ENCODE measurements at regions not wholly inside any gene's neighbourhood (a gene's known extent, or its start where the extent isn't known, plus 50 kb on each side); places are given as distances from the start of the nearest gene placed in this dataset.

DNA sequence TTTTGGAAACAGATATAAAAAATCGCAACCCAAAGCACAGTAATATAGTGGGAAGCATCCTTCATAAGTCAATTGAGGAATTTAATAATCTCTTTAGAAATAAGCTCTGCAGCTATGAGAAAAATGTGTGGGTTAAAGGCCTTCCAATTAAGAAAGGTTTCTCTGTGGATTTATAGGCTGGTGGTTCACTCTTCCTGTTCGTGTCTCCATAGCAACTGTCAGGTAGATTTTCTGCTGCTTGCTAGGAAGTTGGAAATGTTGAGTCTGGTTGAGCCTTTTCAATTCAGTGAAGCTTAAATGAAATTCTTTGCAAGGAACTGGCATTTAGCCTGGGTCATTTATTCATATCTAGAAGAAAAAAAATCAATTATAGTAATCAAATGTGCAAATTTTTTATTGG lies 652.8 kb upstream of the CELF2 start:
- no peak for DNase-seq (ENCODE audit: low read depth)

DNA sequence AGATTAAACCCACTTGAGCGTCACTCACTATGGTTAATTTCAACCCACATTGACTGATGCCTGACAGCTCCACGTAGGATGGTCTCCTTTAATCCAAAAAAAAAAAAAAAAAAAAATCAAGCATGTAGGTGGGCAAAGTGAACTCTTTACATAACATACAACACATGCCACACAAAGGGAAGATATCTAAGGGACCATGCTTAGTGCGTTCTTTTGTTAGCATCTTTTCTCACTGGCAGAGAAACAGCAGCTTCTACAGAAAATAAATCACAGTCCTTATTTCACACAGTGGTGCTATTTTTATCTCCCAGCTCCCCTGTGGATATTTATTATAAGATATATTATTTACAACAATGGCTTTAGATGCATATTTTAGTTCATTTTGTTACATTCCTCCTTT lies 652.0 kb upstream of the CELF2 start:
- DNase-seq (ENCODE audit: low read depth), result no peak

DNA sequence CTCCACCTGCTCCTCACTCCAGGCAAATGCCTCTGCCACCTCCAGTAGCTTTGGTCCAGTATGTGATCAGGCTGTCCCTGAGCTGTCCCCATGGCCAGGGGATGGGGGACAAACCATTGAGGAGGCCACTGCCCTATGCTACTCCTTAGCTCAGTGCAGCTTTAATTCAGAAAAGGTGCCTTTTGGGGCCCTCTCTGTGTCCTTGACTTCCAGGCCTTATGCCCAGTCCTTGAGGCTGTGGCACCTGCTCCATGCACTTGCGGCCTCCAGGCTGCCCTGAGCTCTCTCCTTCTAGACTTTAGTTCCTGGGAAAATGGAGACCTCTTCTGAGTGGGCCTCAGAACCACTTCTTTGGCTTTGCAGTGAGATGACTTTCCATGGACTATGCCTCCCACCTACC lies 650.8 kb upstream of the CELF2 start:
- no peak for DNase-seq (ENCODE audit: low read depth)

DNA sequence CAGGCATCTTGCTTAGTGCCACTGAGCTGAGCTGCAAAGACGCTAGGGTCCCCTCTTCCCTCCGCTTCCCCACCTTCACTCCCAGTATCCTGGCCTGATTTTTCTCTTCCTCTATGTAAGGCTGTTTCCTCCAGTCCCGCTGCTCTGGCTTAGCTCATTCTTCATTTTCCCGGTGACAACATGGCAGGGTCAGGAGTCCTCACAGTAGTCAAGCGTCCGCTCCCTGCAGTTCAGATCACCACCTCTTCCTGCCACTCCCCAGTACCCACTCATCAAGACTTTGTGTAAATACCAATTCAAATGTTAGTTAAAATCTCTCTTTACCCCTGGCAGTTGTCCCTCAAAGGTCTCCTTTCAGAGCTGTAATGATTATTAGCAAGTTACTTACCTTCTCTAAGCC lies 650.4 kb upstream of the CELF2 start:
- no peak for DNase-seq (ENCODE audit: low read depth)

DNA sequence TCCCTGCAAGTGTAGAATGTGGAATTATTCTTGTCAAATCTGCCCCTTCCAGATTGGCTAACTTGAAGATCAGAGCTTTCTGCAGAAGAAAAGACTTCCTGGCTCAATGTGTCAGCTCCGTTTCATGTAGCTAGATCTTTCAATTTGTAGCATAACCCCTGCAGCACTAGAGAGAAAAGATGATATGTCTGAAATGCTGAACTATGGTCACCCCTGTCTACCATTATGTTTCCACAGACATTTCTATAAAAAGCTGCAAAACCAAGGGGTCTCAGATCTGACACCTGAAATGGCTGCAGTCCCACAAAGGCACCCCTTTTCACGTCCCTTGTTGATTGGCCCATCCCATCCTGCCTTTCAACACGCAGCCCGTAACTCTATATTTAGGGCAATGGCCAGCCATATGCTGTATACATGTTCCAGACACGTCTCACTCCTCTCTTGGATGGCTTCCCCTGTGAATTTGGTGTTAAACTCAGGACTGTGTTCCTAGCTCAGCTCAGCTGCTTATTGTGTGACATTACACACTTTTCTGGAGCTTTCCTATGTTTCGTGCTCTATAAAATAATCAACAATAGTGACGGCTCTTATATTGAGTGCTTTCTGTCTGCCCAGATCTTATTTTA lies 648.6 kb upstream of the CELF2 start:
- no peak for DNase-seq (ENCODE audit: low read depth)

DNA sequence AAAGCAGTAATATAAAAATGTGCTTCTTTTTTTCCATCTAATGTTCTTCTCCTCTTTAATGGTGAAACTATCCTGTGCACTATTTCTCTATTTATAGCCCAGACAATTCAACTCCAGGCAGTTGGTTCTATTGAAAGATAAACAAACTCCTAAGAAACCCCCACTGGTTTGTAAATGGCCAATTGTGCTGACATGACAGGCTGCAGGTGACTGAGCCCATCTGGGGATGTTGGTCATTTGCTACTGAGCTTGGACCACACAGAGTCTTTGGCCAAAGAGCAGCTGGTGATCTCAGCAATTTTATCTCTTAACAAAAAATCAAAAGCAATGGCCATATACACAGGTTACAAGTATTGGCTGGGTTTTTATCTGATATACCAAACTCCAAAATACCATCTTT lies 631.8 kb upstream of the CELF2 start:
- no peak for DNase-seq (ENCODE audit: low read depth)

DNA sequence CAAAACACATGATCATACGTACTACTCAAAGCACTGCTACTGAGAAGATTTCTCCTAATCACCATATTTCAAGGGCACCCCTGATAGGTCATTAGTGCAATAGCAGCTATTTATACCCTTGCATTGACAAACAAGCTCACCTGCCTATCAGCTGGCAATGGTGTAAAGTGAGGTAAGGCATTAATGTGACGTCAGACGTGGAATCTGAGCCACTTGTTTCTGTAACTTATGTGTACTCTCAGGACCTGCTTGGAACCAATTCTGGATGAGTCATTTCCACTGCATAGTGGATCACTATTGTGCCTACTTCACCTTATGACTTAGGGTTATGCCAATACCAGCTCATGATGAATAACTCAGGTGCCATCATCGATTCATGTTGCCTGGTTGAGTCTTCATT lies 628.5 kb upstream of the CELF2 start:
- no peak for DNase-seq (ENCODE audit: low read depth)

DNA sequence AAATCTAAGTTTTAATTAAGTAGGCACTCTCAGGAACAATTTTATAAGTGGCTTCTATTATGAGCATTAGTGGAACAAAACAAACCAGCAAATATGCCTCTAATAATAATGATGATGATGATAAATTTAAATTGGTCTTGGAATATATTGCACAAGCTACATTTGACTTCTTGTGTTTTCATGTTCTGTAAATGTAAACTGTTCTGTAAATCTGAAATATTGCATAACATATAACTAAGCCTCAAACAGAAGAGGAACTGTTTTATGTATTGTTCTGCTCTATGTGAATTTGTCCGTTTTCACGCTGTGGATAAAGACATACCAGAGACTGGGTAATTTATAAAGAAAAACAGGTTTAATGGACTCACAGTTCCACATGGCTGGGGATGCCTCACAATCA lies 625.2 kb upstream of the CELF2 start:
- DNase-seq (ENCODE audit: low read depth), result no peak

DNA sequence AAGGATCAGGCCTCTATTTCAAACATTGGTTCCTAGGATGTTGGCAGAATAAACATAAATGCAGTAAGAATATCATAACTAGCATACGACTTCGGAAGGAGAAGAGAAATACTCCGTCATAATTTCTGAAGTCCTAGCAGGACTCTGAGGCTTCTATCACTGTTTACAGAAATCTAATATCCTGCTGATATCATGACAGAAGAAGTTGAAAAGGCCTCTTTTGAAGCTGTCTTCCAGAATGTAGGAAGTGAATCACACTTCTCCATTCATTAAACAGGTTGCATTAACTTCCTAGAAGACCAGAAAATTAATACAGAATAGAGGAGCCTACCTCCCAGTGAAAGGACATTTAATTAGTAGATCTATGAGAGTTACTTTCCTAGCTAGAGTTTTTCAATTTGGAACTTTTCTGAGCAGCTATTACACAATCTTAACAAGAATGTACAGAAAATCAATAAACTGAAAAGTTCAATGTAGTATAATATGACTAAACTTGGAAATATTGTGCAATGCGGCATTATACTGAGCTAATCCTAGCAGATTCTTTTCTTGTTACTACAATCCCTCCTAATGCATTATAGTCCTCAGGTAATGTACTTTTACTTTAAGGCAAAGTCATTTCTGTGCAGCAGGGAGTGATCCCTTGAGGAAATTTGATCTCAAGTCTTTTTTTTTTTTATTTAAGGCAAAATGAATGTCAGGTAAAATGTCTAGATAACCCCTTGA lies 622.6 kb upstream of the CELF2 start:
- DNase-seq (ENCODE audit: low read depth), result no peak

DNA sequence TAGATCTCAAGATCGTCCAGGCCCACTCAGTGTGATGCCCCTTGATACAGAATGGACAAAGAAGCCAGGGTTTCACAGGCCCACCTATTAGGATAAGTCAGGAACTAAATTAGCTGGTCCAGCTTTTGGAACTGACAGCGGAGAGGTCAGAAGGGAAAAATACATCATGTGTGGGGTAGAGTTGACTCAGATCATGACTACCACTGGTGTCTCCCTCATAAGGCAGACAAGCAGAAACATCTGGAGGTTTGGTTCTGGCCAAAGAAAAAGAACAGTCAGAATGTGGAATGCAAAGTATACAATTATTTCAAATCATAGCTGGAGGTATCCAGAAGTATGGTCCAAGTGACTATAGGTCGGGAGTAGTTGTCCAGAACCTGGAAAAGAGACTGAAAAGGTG lies 621.1 kb upstream of the CELF2 start:
- DNase-seq (ENCODE audit: low read depth), result no peak

DNA sequence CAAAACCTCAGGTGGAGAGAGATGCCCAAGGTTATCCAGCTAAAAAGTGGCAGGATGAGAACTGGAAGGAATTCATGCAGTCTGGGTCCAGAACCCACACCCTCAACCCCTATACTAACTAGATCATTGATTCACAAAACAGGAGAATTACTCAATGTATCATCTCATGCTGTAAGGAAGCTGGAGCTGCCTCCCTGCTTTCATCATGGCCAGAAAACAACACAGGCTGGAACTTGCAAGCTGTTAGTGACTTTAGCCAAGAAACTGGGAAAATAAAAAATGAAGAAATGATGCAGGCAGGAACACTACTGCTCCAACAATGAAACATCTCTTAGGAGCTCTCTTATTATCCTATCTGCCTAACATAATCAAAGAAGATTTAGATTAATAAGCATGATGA lies 619.8 kb upstream of the CELF2 start:
- DNase-seq (ENCODE audit: low read depth), result no peak

DNA sequence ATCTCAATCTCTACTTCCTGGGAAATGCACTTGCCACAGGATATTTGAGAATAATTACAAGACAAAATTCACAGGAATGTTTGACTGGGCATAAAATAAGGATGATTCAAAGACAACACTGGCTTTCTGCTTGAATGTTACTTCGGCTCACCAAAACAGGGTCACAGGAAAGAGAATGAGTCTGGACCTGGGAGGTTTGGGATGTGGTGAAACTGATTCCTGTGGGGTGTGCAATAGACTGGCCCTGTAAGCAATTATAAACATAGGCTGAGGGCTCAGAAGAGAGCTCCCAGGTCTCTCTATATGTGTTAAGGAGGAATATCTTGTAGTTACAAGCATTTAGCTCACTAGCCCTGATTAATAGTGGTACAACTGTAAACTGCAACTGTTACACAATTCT lies 613.9 kb upstream of the CELF2 start:
- DNase-seq (ENCODE audit: low read depth), result no peak

DNA sequence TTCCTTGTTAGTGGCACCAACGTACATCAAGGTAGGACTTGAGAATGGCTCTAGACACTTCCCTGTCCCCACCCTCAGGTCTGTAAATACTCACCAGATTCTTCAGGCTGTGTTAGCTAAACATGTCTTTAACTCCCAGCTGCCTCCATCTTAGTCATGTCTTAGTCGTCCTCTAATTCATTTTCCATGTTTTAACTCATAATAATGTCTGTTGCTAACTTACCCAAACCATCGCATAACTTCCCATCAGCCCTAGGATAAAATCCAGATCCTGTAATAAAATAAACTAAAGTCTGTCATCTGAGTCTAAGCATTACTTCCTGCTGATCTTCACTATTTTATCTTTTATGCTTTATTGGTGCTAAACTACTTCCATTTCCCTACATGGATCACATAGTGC lies 600.0 kb upstream of the CELF2 start:
- DNase-seq (ENCODE audit: low read depth), result no peak

DNA sequence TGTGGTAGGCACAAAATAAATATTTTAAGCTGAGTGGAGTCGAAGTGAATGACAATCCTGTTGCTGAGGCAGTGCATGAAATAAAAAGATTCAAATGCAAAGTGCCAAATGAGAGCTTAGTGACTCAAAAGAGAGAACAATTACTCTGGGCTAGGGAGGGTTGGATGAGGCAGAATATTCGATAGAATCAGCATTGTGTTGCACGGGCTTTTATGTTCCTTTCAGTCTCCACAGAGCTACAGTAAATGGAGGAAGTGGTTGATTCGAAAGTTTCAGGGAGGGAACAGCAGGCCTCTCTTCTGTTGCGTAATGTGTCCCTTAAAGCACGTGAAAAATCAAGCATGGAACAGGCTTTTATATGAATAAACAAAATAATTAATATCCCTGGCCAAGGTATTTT lies 599.3 kb upstream of the CELF2 start:
- no peak for DNase-seq (ENCODE audit: low read depth)

DNA sequence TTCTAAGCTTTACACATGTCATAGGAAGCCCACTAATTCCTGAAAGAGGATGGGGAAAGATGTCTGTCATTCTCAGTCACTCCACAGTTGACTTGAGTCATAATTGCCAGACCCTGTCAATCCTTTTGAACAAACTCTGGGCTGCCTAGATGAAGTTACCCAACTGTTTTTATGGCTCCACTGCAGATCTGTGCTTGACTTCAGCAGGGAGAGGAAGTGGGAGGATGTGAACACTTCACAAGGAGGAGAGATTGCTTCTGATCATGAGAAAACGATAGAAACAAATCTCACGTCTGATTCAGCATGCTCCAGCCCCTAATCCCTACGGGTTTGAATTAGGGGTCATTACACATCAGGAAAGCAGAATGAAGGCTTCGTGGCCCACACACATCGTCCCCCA lies 596.6 kb upstream of the CELF2 start:
- no peak for DNase-seq (ENCODE audit: low read depth)

DNA sequence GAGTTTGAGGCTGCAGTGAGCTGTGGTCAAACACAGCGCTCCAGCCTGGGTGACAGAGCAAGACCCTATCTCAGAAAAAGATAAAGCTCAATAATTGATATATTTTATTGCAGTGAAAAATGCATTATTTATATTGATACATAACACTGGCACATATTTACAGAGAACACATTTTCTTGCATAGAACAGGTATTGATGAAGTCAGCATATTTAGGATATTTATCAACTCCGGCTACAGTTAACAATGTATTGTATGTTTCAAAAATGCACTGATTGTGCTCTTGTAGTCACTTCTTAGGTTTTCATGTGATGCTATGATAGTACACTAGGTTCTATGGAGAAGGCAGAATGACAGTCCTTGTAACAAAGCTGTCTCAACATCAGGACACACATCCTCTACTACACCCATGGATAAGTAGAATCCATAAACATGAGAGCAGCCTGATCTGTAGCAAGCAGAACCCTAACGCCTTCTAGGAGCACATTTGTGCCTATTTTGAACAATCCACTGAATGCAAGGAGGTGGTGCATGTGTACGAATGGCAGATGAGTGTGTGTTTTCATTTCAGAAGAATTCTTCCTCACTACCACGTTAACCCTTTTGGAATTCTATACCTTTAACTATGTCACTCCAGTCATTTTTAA lies 586.1 kb upstream of the CELF2 start:
- DNase-seq (ENCODE audit: low read depth), result no peak

DNA sequence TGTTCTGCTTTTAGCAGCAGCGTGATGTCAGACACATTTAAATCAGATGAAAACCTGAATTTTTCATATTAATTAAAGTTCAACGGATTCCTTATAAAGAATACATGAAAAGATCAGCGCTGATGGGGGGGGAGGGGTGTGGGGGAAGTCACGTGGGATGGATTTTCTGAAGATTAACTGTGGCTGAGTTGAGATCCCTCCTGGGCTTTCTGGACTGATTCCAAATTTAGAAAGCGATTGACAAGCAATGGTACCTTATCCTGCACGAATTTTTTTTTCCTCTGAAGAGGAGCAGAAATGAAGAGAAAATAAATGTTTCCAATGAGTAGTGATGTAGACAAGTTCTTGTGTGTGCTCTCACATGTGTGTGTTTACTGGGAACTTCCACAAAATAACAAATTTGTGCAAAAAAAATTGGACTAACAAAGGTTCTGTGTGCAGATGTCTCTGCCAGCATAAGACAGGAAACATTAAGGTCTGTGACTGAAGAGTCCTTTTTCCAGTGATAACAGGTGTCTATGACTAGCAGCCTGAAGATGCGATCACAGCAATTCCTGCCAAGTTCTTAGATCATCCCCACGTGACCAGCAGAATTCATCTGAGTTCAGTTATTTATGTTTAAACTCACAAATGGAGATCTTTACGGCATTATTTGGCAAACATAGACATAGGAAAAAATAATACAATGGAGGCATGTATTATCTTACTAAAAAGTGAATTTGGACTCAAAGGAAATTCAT lies 585.2 kb upstream of the CELF2 start:
- DNase-seq (ENCODE audit: low read depth), result no peak

DNA sequence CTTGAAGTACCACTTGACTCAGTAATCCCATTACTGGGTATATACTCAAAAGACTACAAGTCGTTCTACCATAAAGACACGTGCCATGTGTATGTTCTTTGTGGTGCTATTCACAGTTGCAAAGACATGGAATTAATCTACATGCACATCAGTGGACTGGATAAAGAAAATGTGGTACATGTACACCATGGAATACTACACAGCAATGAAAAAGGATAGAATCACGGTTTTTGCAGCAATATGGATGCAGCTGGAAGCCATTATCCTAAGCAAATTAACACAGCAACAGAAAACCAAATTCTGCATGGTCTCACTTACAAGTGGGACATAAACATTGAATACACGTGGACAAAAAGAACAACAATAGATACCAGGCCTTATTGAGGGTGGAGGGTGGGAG lies 583.4 kb upstream of the CELF2 start:
- no peak for DNase-seq (ENCODE audit: low read depth)

DNA sequence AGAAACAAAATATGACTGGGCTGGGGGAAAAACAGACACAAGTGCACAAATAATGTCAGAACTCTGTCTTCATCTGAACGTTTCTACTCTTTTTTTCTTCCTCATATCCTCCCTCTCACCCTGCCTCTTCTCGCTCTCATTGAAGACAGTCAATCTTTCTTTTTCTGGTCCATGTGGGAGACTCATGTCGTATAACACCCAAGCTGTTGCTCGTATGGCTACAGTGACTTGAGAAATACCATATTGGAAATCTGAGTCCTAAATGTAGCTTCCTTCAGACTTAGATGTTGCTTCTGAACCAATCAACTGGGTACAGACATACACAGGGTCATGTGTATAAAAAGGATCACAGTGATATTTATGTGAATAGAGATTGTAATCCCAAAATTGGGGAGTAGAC lies 579.8 kb upstream of the CELF2 start:
- DNase-seq (ENCODE audit: low read depth), result no peak

DNA sequence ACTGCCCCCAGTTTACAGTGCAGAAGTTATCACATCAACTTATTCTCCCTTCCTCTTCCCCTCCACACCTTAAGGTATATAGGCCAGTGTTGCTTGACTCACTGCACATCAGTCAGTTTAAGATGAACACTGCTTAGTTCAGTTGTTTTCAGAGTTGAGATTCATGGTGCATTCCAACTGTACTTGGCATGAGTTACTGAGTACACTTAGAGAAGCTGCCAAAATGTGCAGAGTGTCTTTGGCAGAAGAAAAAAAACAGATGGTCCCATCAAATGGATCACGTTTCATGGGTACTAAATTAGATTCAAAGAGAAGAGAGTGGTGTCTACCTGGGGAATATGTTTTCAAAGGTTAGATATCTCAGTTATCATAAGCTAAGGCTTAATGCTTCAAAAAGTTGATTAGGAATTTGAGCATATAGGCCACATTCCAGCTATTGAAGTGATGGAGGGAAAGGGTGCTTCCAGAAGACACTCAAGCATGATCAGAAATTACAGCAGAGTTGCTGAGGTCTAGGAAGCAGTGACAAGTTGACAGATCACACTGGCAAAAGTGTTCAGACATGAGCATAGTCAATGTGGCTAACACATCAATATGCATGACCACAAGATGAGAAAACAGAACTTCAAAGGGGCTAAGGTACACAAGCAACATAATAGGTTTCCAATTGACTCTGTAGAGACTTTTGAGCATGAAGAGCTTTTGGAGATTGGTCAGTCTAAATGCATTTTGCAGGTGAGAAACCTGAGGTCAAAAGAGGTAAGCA lies 579.2 kb upstream of the CELF2 start:
- no peak for DNase-seq (ENCODE audit: low read depth)

DNA sequence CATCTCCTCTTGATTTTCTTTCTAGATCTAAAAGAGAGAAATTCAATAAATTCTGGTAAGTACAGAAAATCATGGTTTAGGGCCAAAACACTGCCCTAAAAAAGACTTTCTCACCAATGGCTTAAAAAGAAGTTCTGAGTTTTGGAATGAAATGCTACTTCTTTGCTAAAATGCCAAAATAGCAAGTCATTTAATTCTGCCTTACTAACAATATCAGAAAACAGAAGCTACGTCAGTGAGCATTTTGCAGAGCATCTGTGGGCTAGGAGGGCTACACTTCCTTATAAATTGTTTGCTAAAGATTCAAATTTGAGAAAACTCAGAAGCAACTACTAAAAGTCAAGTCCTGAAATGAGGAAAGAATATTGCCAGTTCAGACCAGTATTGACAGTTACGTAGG lies 560.8 kb upstream of the CELF2 start:
- DNase-seq (ENCODE audit: low read depth), result no peak

DNA sequence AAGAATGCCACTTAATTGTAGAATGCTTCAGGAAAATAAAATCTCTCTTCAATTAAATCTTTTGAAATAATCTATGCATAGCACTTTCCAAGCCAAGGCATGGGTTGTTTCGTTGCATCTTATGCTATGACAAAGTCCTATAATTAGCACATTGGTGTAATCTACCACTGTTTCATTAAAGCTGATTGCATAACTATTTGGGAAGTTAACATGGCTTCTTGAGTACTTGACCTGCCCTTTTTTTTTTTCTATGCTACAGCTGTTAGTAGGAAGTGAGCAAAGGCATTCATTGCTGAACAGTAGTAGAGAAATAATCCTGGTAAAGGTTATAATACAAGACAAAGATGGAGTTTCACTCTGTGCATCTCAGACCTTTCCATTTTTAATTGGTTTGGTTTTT lies 557.2 kb upstream of the CELF2 start:
- no peak for DNase-seq (ENCODE audit: low read depth)

All from stimulated activated CD8-positive, alpha-beta memory T cell treated with anti-CD3 and anti-CD28 coated beads, Interleukin-15, amount 100 ng/mL, for 24 hours (primary cell).